Liver (tissue), 8 donors: ENCODE measurements at regions not wholly inside any gene's neighbourhood (a gene's known extent, or its start where the extent isn't known, plus 50 kb on each side); places are given as distances from the start of the nearest gene placed in this dataset.
"Not testable (repeated sequence)": the region's sequence is repeated elsewhere in the genome, so short reads cannot be mapped to it uniquely, and the experiment has no call there.

ENCODE experiments used
- DNase-seq: peaks from one replicate; pipeline ENCODE4 v3.0.0-alpha.2; 2017; ENCODE audit warnings: low spot score
- H3K27ac ChIP-seq, 2 donors: one replicate each; pipeline ENCODE4 v1.7.0; 2013; ENCODE audit warnings: inconsistent platforms in 2 of 2, low read length in 2 of 2, control low read depth in 1 of 2, low read depth in 1 of 2, mild to moderate bottlenecking in 1 of 2
- H3K27me3 ChIP-seq, 4 donors: one replicate each; pipeline versions ENCODE4 v1.6.1 to v1.7.0; 2013; ENCODE audit warnings: low read length in 3 of 4, inconsistent platforms in 1 of 4, mild to moderate bottlenecking in 1 of 4, moderate library complexity in 1 of 4; ENCODE audit not compliant: control insufficient read depth in 4 of 4, insufficient read depth in 4 of 4
- H3K36me3 ChIP-seq, 4 donors: one replicate each; pipeline versions ENCODE4 v1.6.1 to v1.7.0; 2013; ENCODE audit warnings: low read length in 3 of 4, mild to moderate bottlenecking in 3 of 4, low read depth in 1 of 4, moderate library complexity in 1 of 4; ENCODE audit not compliant: control insufficient read depth in 4 of 4, insufficient read depth in 3 of 4
- H3K4me1 ChIP-seq, 4 donors: one replicate each; pipeline versions ENCODE4 v1.6.1 to v1.7.0; 2013; ENCODE audit warnings: low read length in 3 of 4, mild to moderate bottlenecking in 3 of 4, moderate library complexity in 1 of 4; ENCODE audit not compliant: control insufficient read depth in 4 of 4, insufficient read depth in 4 of 4
- H3K4me3 ChIP-seq, 3 donors: one replicate each; pipeline versions ENCODE4 v1.6.1 to v1.7.0; 2013; ENCODE audit warnings: low read length in 3 of 3, control low read depth in 1 of 3, low read depth in 1 of 3, mild to moderate bottlenecking in 1 of 3
- H3K9ac ChIP-seq, 2 donors: one replicate each; pipeline ENCODE4 v1.7.0; 2013; ENCODE audit warnings: low read length in 2 of 2, mild to moderate bottlenecking in 2 of 2, moderate library complexity in 2 of 2, control low read depth in 1 of 2, low read depth in 1 of 2
- H3K9me3 ChIP-seq, 4 donors: one replicate each; pipeline versions ENCODE4 v1.6.1 to v1.7.0; 2013; ENCODE audit warnings: low read length in 3 of 4; ENCODE audit not compliant: control insufficient read depth in 4 of 4
- CTCF ChIP-seq: fragments of 150-350 bp; IDR thresholded peaks from 2 replicates; pipeline ENCODE4 v1.5.1; 2017; ENCODE audit warnings: improper control_type of control experiment, low read depth, low read length; ENCODE audit not compliant: missing input control
- EGR1 ChIP-seq, 2 donors: IDR thresholded peaks; 2 replicates each; pipeline ENCODE4 v1.6.1; 2016 to 2018; ENCODE audit warnings: antibody characterized with exemption in 2 of 2, low read depth in 2 of 2
- FOXA1 ChIP-seq: IDR thresholded peaks from 2 replicates; pipeline ENCODE4 v1.6.1; 2016; ENCODE audit warnings: antibody characterized with exemption
- FOXA2 ChIP-seq: IDR thresholded peaks from 2 replicates; pipeline ENCODE4 v1.6.1; 2016; ENCODE audit warnings: antibody characterized with exemption
- GABPA ChIP-seq, 2 donors: IDR thresholded peaks in 1 of 2; conservative IDR thresholded peaks in 1 of 2; 2 replicates each; pipeline ENCODE4 v1.6.1; 2016; ENCODE audit warnings: antibody characterized with exemption in 2 of 2, mild to moderate bottlenecking in 1 of 2, moderate library complexity in 1 of 2
- HNF4A ChIP-seq, 2 donors: conservative IDR thresholded peaks; 2 replicates each; pipeline ENCODE4 v1.6.1; 2016; ENCODE audit warnings: antibody characterized with exemption in 2 of 2, mild to moderate bottlenecking in 2 of 2
- HNF4G ChIP-seq: IDR thresholded peaks from 2 replicates; pipeline ENCODE4 v1.6.1; 2016; ENCODE audit warnings: antibody characterized with exemption
- JUND ChIP-seq, 2 donors: IDR thresholded peaks; 2 replicates each; pipeline ENCODE4 v1.6.1; 2016; ENCODE audit warnings: antibody characterized with exemption in 2 of 2
- MAX ChIP-seq: IDR thresholded peaks from 2 replicates; pipeline ENCODE4 v1.6.1; 2016; ENCODE audit warnings: antibody characterized with exemption
- NR2F2 ChIP-seq: IDR thresholded peaks from 2 replicates; pipeline ENCODE4 v1.6.1; 2016; ENCODE audit warnings: antibody characterized with exemption
- RAD21 ChIP-seq, 2 donors: IDR thresholded peaks; 2 replicates each; pipeline ENCODE4 v1.6.1; 2016; ENCODE audit warnings: antibody characterized with exemption in 2 of 2, mild to moderate bottlenecking in 2 of 2
- SP1 ChIP-seq: IDR thresholded peaks from 2 replicates; pipeline ENCODE4 v1.6.1; 2018; ENCODE audit warnings: antibody characterized with exemption, mild to moderate bottlenecking
- TAF1 ChIP-seq: conservative IDR thresholded peaks from 2 replicates; pipeline ENCODE4 v1.6.1; 2016; ENCODE audit warnings: antibody characterized with exemption, mild to moderate bottlenecking
- YY1 ChIP-seq: IDR thresholded peaks from 2 replicates; pipeline ENCODE4 v1.6.1; 2016; ENCODE audit warnings: antibody characterized with exemption, mild to moderate bottlenecking
- ZBTB33 ChIP-seq: IDR thresholded peaks from 2 replicates; pipeline ENCODE4 v1.6.1; 2016; ENCODE audit warnings: antibody characterized with exemption
- WGBS: extraction: QIAGEN DNeasy Blood & Tissue Kit; methylation state at CpG from one replicate; pipeline ENCODE4 v1.1.7; 2013; 5-methylcytosine and 5-hydroxymethylcytosine counted together
- TF ChIP-seq, protein P1 (sequence below): IDR thresholded peaks from 2 replicates; pipeline ENCODE4 v1.6.1; 2016; ENCODE audit warnings: antibody characterized with exemption, mild to moderate bottlenecking
- donor health status: healthy.
- donor health status: healthy.
- donor health status: healthy.
- donor health status: healthy.
- donor health status: healthy.

GRCh38 chr2:4792126-4792525, 900.1 kb upstream of the SOX11 start:
- no peaks in the 10 kb centered on the region for H3K27me3 ChIP-seq
- no peak overlapping the region for H3K9ac ChIP-seq
- TF ChIP-seq HNF4G (no peak), CTCF (no peak), JUND (IDR thresholded peaks at IDR 0.05) (no peak), EGR1 (IDR thresholded peaks at IDR 0.05; ENCODE audit: low read depth in 2 of 2) (no peak), FOXA2 (no peak), HNF4A (conservative IDR thresholded peaks at IDR 0.05) (no peak), NR2F2 (no peak), TAF1 (no peak), FOXA1 (no peak)
- H3K9me3 ChIP-seq = peaks cover 0 to under 1% (median 0%) of the 10 kb centered on the region in 4 donors
- H3K27ac ChIP-seq = no peak overlapping the region
- DNase-seq = no peak
- H3K4me3 ChIP-seq = no peak overlapping the region
- H3K4me1 ChIP-seq = no peaks in the 10 kb centered on the region
- H3K36me3 ChIP-seq = no peaks in the 10 kb centered on the region

- Histone ChIP-seq H3K4me3 (no peak overlapping the region), H3K9ac (no peak overlapping the region), H3K36me3 (no peaks in the 10 kb centered on the region), H3K27ac (no peak overlapping the region), H3K4me1 (no peaks in the 10 kb centered on the region), H3K27me3 (no peaks in the 10 kb centered on the region), H3K9me3 (no peaks in the 10 kb centered on the region)
- 58% methylated on average over 2 of the region's 2 CpGs for WGBS
- DNase-seq = no peak
- TF ChIP-seq MAX (no peak), EGR1 (IDR thresholded peaks at IDR 0.05; ENCODE audit: low read depth in 2 of 2) (no peak), GABPA (IDR thresholded peaks at IDR 0.05 in 1 of 2, conservative IDR thresholded peaks at IDR 0.05 in 1 of 2) (no peak), YY1 (no peak), JUND (IDR thresholded peaks at IDR 0.05) (no peak), RAD21 (IDR thresholded peaks at IDR 0.05) (no peak), ZBTB33 (no peak), SP1 (no peak), FOXA2 (no peak), CTCF (no peak)
- TF ChIP-seq, protein P1, sequence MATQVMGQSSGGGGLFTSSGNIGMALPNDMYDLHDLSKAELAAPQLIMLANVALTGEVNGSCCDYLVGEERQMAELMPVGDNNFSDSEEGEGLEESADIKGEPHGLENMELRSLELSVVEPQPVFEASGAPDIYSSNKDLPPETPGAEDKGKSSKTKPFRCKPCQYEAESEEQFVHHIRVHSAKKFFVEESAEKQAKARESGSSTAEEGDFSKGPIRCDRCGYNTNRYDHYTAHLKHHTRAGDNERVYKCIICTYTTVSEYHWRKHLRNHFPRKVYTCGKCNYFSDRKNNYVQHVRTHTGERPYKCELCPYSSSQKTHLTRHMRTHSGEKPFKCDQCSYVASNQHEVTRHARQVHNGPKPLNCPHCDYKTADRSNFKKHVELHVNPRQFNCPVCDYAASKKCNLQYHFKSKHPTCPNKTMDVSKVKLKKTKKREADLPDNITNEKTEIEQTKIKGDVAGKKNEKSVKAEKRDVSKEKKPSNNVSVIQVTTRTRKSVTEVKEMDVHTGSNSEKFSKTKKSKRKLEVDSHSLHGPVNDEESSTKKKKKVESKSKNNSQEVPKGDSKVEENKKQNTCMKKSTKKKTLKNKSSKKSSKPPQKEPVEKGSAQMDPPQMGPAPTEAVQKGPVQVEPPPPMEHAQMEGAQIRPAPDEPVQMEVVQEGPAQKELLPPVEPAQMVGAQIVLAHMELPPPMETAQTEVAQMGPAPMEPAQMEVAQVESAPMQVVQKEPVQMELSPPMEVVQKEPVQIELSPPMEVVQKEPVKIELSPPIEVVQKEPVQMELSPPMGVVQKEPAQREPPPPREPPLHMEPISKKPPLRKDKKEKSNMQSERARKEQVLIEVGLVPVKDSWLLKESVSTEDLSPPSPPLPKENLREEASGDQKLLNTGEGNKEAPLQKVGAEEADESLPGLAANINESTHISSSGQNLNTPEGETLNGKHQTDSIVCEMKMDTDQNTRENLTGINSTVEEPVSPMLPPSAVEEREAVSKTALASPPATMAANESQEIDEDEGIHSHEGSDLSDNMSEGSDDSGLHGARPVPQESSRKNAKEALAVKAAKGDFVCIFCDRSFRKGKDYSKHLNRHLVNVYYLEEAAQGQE = no peak
Observed at GRCh38 chr2:4803396-4803795, 888.8 kb upstream of the SOX11 start.

DNA sequence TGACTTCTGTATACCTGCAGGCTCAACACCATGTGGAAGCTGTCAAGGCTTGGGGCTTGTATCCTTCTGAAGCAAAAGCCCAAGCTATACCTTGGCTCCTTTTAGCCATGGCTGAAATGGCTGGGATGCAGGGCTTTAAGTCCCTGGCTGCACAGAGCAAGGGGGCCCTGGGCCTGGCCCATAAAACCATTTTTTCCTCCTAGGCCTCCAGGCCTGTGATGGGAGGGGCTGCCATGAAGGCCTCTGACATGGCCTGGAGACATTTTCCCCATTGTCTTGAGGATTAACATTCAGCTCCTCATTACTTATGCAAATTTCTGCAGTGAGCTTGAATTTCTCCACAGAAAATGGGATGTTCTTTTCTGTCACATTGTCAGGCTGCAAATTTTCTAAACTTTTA, 878.0 kb upstream of the SOX11 start:
- not testable (repeated sequence) for DNase-seq, H3K9me3 ChIP-seq, H3K4me3 ChIP-seq, H3K27me3 ChIP-seq, H3K27ac ChIP-seq, H3K36me3 ChIP-seq, H3K4me1 ChIP-seq, H3K9ac ChIP-seq
